Prostate gland (tissue), 2 donors: ENCODE measurements at regions not wholly inside any gene's neighbourhood (a gene's known extent, or its start where the extent isn't known, plus 50 kb on each side); places are given as distances from the start of the nearest gene placed in this dataset.

ENCODE experiments used
- CTCF ChIP-seq, 4 experiments: fragments of 200-600 bp in 2 of 4; fragments of 450-650 bp in 2 of 4; sonication (generic) in 2 of 4; IDR thresholded peaks; 1 replicate in 3 of 4; 2 replicates in 1 of 4; pipeline ENCODE4 v1.5.1; 2016 to 2019; ENCODE audit warnings: antibody characterized with exemption in 4 of 4, mild to moderate bottlenecking in 2 of 4, moderate library complexity in 2 of 4
- POLR2A ChIP-seq: fragments of 450-650 bp; IDR thresholded peaks from one replicate; pipeline ENCODE4 v1.6.1; 2016; ENCODE audit warnings: antibody characterized with exemption, mild to moderate bottlenecking
- POLR2AphosphoS5 ChIP-seq: sonication (generic); formaldehyde crosslinking; IDR thresholded peaks from one replicate; pipeline ENCODE4 v1.6.1; 2017; ENCODE audit warnings: antibody characterized with exemption

- no peak for TF ChIP-seq CTCF (IDR thresholded peaks at IDR 0.05)
- TF ChIP-seq POLR2AphosphoS5: no peak
- no peak for TF ChIP-seq POLR2A
Measured at GRCh38 chr15:29331669-29332068, 62.0 kb upstream of the NSMCE3 start.
